ENCODE measurements at regions not wholly inside any gene's neighbourhood (a gene's known extent, or its start where the extent isn't known, plus 50 kb on each side); places are given as distances from the start of the nearest gene placed in this dataset.

- no peak for DNase-seq
Measured at GRCh38 chr20:23200914-23201313, 114.8 kb upstream of the CD93 start.

GRCh38 chr20:23200413-23200812 lies 114.3 kb upstream of the CD93 start:
- peak; percentile 1 to 25 for DNase-seq

- no peak for DNase-seq
Measured at GRCh38 chr20:23199356-23199755, 113.2 kb upstream of the CD93 start.

GRCh38 chr20:23198815-23199214 lies 112.7 kb upstream of the CD93 start:
- no peak for DNase-seq

- DNase-seq, result no peak
Measured at GRCh38 chr20:23197836-23198235, 111.7 kb upstream of the CD93 start.

- no peak for DNase-seq
Measured at GRCh38 chr20:23195636-23196035, 109.5 kb upstream of the CD93 start.

GRCh38 chr20:23193801-23194384 lies 107.8 kb upstream of the CD93 start:
- no peak for DNase-seq

- DNase-seq, result no peak
Measured at GRCh38 chr20:23192469-23192868, 106.3 kb upstream of the CD93 start.

- DNase-seq, result no peak
Measured at GRCh38 chr20:23190557-23190956, 104.4 kb upstream of the CD93 start.

- DNase-seq, result no peak
Measured at GRCh38 chr20:23189854-23190253, 103.7 kb upstream of the CD93 start.

- DNase-seq, result no peak
Measured at GRCh38 chr20:23189341-23189740, 103.2 kb upstream of the CD93 start.

- DNase-seq, result no peak
Measured at GRCh38 chr20:23188377-23189169, 102.4 kb upstream of the CD93 start.

- peak in 1 of 2 donors; percentile 24 for DNase-seq
Measured at GRCh38 chr20:23187751-23188150, 101.6 kb upstream of the CD93 start.

GRCh38 chr20:23186808-23187207 lies 100.7 kb upstream of the CD93 start:
- no peak for DNase-seq

GRCh38 chr20:23180451-23180921 lies 94.4 kb upstream of the CD93 start:
- DNase-seq, result no peak

GRCh38 chr20:23179766-23180403 lies 93.8 kb upstream of the CD93 start:
- no peak for DNase-seq

- no peak for DNase-seq
Measured at GRCh38 chr20:23178806-23179205, 92.7 kb upstream of the CD93 start.

- DNase-seq, result no peak
Measured at GRCh38 chr20:23174821-23175220, 88.7 kb upstream of the CD93 start.

- DNase-seq, result no peak
Measured at GRCh38 chr20:23167431-23167830, 81.3 kb upstream of the CD93 start.

- DNase-seq, result no peak
Measured at GRCh38 chr20:23166563-23166962, 80.4 kb upstream of the CD93 start.

- DNase-seq, result no peak
Measured at GRCh38 chr20:23165964-23166363, 79.8 kb upstream of the CD93 start.

- DNase-seq, result no peak
Measured at GRCh38 chr20:23165307-23165750, 79.2 kb upstream of the CD93 start.

GRCh38 chr20:23164176-23164601 lies 78.1 kb upstream of the CD93 start:
- no peak for DNase-seq

- no peak for DNase-seq
Measured at GRCh38 chr20:23163562-23163961, 77.4 kb upstream of the CD93 start.
